ENCODE measurements at regions not wholly inside any gene's neighbourhood (a gene's known extent, or its start where the extent isn't known, plus 50 kb on each side); places are given as distances from the start of the nearest gene placed in this dataset.
"Not testable (repeated sequence)": the region's sequence is repeated elsewhere in the genome, so short reads cannot be mapped to it uniquely, and the experiment has no call there.

DNA sequence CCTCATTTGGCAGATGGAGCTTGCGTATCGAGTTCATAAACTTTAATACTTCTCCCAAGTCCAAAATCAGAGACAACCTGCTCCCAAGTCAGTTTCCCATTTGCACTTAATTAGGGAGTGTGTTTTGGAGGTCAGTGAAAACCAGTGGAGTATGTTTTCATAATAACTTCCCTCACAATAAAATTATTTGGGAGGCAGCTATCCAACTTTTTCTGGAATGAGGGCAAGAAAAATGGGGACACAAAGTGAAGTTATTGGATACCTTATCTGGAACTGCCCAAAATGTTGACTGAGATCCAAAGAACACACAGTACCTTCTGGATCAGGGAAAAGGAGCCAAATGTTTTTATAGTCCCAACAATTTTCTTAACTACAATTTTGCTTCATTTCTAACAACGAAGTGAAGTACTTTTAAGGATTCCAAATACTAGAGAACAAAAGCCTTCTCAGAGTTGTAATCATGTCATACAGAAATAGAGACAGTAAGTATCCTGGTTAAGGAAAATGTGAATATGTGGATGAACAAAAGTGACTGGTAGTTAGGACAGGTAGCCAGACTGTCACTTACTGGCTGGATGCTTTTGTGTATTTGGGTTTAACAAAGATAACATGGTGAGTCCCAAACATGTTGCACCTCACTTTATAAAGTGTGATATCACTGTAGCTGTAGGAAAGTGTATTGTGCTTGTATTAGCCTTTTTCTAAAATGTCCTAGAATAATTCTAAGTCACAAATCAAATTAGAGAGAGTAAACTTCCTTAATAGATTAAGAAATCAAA is 325.0 kb downstream of the HLX start:
- no peak for DNase-seq

DNA sequence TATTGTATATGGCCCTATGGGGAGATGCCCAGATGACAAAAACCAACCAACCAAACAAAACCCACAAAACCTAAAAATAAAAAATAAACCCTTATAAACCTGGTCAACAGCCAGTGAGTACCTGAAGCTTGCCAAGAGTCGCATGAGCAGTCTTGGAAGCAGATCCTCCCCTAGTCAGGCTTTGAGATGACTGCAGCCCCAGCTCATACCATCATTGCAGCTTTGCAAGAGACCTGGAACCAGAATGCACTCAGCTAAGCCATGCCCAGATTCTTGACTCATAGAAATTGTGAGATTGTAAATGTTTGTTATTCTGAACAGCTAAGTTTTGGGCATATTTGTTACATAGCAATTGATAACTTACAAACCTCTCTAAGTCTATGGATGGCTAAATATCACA is 326.8 kb downstream of the HLX start:
- DNase-seq, result no peak

DNA sequence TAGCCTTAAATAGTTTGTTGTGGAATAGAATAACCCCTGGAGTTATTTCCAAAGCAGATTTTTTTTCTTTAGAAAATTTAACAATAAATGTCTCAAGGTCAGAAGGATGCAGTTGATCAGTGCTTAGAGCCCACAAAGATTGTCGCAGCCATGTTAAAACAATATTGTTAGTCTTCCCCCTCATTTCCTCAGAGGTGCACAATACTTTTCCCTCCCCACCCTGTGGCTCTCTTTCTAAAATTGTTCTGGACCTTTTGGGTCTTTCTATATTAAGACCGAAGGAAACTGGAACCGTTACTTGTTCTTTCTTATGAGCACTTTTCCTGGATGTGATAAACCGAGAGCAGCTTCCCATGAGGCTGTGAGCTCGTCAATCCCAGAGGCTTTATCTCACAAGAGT is 333.7 kb downstream of the HLX start:
- no peak for DNase-seq

DNA sequence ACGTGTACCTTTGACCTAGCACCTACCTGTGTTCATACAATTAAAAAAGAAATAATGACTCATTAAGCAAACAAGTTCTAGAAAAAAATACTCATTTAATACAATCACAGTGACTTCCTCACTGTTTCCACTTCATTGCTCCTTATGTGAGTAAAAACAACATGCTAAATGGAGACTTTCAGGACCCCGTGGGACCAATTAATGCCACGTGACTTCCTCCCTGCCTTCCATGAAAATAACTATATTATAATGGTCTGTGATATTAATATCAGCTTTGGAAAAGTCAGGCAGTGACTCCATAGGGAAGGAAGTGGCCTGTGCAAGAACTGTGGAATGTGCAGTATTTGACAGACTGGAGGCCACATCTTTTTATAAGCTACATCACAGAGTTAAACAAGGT is 337.8 kb downstream of the HLX start:
- DNase-seq, result no peak

DNA sequence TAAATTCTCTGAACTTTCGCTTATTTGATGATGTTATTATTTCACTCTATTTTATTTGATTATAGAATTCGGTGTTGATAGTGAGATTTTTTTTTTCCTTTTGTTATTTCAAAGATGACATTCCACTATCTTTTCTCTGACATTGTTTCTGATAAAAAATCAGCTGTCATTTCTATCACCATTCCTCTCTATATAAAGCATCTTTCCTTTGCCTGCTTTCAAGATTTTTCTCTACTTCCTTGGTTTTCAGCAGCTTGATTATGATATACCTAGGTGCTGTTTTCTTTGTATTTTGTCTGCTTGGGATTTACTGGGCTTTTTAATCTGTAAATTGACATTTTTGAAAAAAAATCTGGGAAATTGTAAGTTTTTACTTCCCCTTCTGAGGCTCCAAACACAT is 344.0 kb downstream of the HLX start:
- no peak for DNase-seq

DNA sequence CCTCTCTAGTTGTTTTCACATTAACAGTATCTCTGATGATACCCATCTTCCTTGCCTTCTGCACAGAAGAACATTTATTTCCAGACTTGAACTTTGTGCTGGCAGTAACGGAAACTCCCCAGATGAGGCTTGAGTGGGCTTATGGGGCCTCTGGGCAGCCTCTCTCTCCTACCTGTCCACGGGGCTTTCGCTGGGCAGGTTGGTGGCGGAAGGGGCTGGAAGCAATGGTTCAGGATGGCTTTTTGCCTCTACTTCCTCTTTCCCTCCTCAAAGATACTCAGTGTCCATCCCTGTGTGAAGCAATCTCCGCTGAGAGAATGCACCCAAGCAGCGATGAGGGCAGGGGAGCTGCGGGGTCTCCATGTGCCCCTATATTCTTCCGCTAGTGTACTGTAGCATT is 348.2 kb downstream of the HLX start:
- no peak for DNase-seq

DNA sequence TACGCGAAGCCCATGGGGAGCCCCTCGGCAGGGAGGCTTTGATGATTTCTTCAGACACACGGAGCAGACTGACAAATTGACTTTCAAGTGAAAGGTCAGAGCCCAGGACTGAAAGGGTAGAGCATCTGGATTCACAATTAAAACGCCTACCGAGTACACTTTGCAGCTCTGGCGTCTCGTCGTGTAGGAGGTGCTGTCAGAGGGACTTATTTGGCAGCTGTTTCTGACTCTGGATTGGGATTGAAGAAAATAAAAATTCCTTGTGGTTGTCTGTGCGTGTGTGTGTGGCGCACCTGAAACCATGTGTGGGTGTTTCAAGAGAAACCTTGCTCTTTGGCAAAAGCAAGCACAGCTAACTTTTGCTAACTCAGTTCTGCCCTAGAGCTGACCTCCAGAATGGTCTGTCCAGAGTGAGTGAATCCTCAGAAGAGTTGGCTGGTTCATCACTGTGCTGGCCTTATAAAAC is 348.7 kb downstream of the HLX start:
- no peak for DNase-seq

DNA sequence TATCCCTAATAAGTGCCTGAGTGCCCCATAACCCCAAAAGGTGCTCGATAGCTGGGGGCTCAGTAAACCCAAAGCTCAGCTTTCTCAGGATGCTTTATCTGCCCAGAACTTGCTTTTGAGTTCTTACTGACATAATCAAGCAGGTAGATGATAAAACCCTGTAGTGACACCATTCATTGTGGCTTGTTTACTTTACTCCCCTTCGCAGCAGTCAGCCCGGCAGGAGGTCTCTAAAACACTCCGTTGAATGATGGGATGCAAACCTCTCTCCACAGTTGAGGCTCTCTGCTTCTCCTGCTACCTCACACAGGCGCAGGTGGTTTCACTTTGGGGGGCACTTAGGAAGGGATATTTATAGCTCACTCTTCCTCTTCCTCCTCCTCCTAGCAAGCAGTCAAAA is 349.4 kb downstream of the HLX start:
- DNase-seq, result no peak

DNA sequence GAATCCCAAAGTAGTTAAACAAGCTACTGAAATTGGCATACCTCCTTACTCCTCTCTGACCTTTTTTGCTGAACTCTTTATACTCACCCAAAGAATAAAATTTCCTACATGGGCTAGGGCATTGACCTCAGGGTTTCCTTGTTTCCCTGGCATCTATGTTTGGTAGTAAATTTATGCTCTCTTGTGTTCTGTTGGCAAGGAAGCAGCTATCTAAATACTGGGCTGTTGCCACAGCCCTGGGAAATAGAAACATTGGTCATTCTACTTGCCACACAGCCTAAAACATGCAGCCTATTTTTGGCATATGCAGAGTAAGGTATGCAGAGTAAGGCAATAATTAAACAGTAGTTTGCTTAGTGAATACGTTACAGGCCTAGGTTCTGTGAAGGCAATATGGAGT is 351.4 kb downstream of the HLX start:
- DNase-seq, result no peak

DNA sequence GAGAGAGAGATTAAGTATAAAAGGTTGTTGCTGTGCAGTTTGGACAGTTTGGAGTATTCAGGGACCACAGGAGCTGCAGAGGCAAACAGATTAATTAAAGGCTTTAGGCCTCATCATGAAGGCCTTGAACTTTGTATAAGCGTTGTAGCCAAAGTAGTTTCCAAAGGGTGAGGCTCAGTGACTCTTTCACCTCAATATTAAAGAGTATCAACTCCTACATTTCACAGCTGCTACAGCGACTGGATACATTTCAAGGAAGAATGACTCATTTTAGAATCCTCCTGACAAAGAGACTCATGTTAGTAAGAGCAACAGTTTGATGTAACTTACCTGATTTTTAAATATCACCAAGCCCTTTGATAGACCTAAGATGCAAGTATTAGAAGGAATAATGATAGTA is 355.5 kb downstream of the HLX start:
- DNase-seq, result no peak

DNA sequence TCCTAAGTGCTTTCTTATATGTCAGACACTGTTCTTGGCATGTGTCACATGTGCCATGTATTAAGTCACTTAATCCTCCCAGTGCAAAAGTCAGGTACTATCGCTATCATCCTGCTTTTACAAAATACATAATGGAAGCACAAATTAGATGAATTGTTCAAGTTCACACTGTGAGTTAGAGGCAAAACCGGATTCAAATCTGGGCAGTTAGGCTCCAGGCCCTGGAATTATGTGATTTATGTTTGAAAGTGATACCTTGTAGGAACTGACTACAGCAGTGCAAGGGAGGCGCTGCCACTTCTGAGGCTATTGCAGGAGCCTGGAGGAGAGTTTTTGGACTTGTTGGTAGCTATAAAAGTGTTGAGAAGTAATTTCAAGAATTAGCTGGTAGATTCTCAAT is 358.3 kb downstream of the HLX start:
- DNase-seq, result no peak

DNA sequence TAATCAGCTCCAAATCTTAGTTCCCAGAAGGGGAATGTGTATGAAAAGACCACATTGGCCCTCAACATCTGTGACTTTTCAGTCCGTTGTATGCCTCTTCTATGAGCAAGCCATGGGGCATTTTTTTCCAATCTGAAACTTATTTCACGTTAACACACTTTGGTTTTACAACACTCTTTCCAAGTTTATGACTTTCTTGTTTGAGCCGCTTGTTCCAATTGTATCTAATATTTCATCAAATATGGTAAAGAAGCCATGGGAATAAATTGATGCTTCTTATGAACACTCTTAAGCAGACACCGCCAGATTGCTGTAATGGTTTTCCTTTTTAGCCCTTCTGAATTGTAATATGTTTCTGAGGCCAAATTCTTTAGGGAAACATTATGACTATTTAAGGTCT is 359.9 kb downstream of the HLX start:
- DNase-seq, result no peak

DNA sequence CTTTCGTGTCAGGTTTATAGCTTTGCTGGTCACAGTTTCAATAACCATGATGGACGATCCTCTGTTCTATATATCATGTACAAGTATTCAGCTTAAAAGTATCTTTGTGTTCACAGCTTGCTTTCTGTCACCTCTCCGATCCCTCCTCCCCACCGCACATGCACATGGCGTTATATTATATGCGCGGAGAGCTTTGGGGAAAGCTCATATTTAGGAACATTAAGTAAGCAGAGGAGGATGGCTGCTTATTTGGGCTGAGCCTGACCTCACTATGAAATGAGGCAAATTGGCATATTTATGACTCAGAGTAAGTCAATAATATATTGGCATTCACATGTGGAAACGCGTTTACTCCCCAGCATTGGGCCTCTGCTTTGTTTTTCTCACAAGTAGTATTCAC is 360.5 kb downstream of the HLX start:
- no peak for DNase-seq

DNA sequence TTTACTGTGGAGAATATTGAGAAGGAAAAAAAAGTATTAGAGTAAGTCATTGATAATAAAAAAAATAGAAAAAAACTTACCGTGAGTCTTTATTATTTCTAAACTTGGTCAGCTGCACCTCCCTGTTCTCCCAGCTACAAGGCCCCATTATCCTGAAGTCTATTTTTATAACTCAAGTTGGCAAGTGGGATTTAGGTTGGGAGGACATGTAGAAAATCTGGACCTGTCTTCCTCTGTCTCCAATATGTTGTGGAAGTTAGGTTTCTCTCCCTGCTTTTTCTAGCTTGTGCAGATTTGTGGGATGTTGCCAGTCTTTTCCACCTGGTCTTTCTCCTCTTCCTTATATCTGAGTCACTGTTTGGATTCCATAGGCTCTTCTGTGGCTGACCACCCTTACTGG is 361.4 kb downstream of the HLX start:
- no peak for DNase-seq

DNA sequence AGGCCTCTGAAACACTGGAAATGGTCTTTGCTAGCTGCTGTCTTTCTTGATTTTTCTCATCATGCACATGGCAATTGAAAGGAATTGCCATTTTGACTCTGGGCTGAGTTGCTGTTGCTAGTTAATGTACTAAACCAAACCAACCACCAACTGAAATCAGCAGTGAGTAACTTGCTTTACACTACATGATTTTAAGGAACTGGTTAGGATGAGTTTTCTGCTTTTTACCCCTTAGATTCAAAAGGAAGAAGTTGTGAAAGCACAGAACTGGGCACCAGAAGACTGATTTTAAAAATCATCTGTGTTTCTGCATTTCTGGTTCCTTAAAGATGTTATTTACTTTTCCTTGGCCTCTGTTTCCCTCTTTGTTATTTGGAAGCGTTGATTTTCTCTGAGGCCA is 361.9 kb downstream of the HLX start:
- DNase-seq, result no peak

DNA sequence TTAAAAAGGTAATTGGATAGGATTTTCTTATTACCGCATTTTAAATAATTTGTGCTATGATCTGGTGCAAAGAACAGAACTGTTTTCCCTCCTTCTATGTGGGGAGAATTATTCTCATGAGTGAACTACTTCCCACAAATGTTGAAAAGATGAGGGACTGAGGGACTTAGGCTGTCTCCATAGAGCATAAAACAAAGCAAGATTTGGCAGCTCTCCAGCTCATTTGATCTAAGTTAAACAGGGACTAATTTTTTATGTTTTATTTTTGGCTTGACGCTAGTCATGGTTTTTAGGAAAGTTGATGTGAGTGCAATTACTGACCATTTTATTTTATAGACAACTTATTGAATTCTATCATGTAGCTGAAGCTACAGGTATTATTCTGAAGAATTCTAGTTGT is 362.3 kb downstream of the HLX start:
- no peak for DNase-seq

DNA sequence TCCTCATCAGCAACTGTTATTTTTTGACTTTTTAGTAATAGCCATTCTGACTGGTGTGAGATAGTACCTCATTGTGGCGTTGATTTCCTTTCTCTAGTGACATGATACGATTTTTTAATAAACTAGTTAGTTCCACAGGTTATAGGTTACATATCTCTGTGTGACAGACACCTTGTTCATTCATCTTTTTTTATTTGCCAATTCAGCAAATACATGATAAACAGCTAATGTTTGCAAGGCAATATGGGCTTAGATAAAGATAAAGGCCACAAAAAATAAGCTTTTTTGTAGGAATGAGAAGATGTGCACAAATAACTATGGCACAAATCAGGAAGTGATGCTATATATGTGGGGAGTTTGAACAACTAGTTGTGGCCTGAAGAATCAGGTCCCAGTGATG is 366.8 kb downstream of the HLX start:
- DNase-seq, result no peak

DNA sequence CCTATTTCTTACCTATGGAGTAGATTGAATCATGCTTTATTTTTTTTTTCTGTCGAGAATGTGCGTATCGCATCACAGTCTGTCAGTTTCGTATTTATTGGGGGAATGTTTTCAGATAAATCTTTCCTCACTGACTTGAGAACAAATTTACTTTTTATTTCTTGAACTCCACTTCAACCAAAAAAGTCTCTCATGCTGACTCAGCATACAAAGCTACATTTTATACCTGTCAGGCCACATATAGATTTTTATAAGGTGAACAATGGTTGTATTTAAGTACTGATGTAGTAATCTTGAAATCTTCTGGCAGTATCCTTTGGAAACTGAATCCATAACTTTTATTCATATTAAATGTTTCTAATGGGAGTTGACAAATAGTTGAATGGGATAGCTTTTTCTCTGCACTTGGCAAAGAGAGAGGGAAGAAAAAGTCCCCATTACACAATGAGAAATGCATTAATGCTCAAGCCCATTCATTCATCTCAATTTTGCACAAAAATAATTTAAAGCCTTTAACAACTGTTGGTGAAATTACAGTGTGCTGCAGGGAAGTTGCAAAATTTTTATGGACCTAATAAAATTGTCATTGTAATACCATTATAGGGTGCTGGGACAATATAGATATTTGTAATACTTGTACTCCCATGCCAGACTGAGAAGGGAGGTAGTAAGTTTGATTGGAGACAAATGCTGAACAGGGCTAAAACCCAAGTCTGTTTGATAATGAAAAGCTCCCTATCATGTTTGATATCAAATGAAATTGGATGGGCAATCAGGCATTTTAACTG is 367.6 kb downstream of the HLX start:
- DNase-seq, result no peak

DNA sequence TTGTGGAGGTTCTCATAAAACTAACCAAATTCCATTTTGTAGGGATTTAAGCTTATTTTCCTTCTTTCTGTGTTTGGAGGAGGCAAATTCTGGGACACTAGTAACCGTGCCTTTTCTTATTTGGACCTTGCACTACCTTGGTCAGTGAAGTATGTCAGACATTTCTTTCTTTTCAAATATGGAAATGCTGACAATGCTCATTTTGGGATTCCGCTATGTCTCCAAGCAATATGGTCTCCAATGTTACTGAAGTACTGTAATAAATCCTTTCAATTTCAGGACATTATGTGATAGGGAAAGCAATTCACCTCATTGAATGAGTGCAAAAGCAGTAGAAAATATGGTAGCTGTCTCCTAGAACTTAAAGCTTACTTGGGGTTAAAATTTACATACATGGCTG is 372.3 kb downstream of the HLX start:
- no peak for DNase-seq

DNA sequence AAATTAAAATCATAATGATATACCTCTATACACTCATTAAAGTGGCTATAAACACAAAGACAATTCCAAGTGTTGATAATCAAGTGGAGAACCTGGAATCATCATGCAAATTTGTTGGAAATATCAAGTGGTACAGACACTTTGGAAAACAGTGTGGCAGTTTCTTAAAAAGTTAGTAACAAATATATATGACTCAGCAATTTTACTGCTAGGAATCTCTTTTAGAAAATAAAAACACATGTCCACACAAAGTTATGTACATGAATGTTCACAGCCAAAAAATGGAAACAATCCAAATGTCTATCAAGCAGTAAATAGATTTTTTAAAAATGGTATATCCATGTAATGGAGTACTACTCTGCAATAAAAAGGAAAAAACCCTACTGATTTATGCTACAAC is 375.6 kb downstream of the HLX start:
- DNase-seq, result no peak

DNA sequence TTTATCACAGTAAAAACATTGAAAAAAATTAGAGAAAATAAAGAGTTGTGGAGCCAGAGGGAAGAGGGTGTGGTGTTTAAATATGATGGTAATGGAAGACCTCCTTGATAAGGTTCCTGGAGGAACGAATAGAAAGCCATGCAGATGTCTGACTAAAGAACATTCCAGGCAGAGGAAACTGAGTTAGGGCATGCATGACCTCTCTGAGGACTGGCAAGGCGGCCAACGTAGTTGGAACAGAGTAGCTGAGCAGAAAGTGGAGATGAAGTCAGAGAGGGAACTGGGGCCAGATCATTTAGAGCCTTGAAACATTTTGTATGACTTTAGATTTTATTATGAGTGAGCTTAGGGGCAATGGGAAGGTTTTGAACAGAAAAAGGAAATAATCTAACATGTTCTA is 377.5 kb downstream of the HLX start:
- no peak for DNase-seq

DNA sequence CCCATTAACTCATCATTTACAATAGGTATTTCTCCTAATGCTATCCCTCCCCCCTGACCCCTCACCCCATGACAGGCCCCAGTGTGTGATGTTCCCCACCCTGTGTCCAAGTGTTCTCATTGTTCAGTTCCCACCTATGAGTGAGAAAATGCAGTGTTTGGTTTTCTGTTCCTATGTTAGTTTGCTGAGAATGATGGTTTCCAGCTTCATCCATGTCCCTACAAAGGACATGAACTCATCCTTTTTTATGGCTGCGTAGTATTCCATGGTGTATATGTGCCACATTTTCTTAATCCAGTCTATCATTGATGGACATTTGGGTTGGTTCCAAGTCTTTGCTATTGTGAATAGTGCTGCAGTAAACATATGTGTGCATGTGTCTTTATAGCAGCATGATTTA is 378.3 kb downstream of the HLX start:
- DNase-seq, result not testable (repeated sequence)

DNA sequence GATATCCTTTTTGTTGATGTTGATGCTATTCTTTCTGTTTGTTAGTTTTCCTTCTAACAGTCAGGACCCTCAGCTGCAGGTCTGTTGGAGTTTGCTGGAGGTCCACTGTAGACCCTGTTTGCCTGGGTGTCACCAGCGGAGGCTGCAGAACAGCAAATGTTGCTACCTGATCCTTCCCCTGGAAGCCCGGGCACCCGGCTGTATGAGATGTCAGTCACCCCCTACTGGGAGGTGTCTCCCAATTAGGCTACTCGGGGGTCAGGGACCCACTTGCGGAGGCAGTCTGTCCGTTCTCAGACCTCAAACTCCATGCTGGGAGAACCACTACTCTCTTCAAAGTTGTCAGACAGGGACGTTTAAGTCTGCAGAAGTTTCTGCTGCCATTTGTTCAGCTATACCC is 383.4 kb downstream of the HLX start:
- not testable (repeated sequence) for DNase-seq
